Stimulated activated CD4-positive, alpha-beta T cell treated with anti-CD3 and anti-CD28 coated beads, Interleukin-15, amount 100 ng/mL, for 1 hour (primary cell): ENCODE measurements at regions not wholly inside any gene's neighbourhood (a gene's known extent, or its start where the extent isn't known, plus 50 kb on each side); places are given as distances from the start of the nearest gene placed in this dataset.
A peak's percentile ranks its signal among the peaks of the same experiment; 100 is the strongest.

Source experiments
- DNase-seq, 2 donors: peaks; one replicate each; pipeline ENCODE4 v3.0.0-alpha.2; 2020; ENCODE audit warnings: low read depth in 1 of 2, low spot score in 1 of 2

DNA sequence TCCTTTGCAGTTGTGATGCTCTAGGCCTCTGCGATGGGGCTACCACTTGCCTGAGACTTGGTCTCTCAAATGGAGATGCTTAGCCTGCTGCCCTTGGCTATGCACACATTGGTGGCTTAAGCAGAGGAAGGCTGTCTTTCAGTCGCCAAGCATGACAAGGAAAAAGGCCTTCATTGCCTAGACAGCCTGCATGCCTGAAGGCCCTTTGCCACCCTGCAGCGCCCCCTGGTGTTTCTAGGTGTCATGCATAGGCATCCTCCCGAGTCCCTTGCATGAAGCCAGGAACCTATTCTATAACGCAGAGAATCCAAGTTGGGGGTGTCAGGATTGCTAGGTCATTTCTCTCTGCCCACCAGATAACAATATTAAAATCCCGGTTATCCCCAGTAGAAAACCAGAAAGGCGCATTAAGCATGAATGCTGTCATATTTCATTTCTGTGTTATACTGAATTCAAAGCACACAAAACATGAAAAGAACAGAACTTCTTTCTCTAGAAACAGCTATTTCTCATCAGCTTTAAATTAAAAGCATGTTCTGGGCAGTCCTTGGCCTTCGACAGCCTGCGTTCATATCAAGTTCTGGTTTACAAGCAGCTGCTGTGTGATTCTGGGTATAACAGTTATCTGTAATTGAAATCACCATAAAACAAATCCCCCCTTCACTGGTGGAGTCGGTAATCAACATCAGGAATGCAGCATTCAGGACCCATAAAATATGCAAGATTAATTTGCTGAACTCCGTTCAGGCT, 59.7 kb upstream of the TRPC7 start:
- peak in 1 of 2 donors; percentile 3 for DNase-seq

DNA sequence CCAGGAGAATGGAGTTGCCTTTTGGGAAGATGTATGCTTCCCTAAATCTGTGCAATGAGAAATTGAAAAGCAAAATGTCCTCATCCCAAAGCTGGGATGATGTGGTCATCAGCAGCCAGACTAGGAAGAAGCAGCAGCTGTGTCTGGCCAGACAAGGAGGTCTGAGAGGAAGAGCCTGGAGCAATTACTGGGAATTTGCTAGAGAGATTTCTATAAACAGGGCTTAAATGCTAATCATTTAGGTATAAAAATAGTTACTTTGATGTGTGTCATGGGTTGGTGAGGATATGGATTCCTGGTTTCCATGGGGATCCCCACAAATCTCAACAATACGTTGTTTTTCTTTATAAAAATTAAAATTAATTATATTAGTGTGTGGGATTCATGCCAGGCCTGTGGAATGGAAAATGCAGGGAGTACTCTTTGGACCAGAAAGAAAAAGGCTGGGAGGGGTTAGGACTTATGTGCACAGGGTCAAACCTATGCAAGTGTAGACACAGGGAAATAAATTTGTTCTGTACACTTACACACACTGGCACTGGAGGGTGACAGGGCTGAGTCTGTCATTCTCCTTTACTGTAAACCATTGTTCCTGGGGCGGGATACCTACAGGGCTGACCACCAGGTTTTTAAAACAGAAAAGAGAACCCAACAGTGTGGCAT, 58.7 kb upstream of the TRPC7 start:
- no peak for DNase-seq

DNA sequence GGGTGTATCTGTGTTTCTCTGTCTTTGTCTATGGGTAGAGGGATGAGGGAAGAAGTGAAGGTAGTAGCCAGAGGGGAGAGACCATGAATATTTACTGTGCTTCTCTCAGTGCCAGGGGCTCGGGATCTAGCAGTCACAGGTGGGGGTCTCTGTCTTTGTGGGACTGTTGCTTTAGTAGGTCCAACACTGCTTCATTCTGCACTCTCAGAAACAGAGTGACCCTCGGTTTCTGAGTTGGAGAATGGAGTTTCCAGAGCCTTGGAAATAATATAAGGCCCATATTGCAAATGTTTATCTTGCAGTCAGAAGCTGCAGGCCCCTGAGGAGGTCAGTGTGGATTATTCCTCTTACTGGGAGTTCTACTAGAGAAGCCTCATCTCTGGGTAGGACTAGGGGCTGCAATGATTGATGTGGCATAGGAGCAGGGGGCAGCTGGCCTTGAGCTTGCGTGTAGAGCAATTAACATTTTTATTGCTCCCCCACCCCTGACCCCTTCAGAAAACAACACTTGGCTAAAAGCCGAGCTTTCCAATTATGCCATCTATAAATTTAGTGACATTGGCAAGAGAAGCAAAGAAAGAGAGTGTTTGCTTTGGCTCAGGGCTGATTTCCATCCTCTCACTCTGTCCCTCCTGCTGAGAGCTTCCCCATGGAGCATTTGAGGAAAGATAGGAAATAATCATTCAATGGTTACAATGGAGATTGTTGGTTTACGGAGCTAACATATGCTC, 55.0 kb upstream of the TRPC7 start:
- DNase-seq = no peak

- DNase-seq = no peak
These were observed 53.0 kb upstream of the TRPC7 start for GRCh38 chr5:136418301-136418700.
